ENCODE measurements at regions not wholly inside any gene's neighbourhood (a gene's known extent, or its start where the extent isn't known, plus 50 kb on each side); places are given as distances from the start of the nearest gene placed in this dataset.

DNA sequence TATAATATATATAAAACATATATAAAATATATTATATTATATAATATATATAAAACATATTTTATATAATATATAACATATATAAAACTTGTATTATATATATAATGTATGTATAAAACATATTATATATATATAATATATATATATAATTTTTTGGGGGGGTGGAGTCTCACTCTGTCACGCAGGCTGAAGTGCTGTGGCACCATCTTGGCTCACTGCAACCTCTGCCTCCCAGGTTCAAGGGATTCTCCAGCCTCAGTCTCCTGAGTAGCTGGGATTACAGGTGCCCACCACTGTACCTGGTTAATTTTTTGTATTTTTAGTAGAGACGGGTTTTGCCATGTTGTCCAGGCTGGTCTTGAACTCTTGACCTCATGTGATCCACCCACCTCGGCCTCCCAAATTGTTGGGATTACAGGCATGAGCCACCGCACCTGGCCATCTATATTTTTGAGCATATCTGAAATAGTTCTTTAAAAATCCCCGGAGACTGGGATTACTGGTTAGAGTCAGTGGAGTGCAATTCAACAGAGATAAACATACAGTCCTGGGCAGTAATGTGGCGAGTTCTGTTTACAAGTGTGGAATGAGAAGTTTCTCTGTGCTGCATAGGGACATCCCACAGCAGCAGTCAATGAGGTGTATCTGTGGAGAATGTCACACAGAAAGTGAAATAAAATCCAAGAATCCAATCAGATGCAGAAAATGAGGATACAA is 208.4 kb downstream of the MYCN start:
- Histone ChIP-seq H3K18ac (ENCODE audit: extremely low read depth, low read length) (no peak overlapping the region), H3K4me1 (replicated peaks in 1 of 4; ENCODE audit: control insufficient read depth in 3 of 4, insufficient read depth in 4 of 4, low read length in 3 of 4) (no peaks in the 10 kb centered on the region), H3K9me3 (ENCODE audit: insufficient read depth in 2 of 2, low read depth in 1 of 2, low read length in 1 of 2) (no peaks in the 10 kb centered on the region), H3K79me1 (ENCODE audit: low read depth, low read length) (no peaks in the 10 kb centered on the region), H2BK120ac (replicated peaks; ENCODE audit: low read depth, low read length) (no peak overlapping the region), H3K36me3 (ENCODE audit: control insufficient read depth in 2 of 4, insufficient read depth in 4 of 4, low read length in 3 of 4) (no peaks in the 10 kb centered on the region), H3K27ac (ENCODE audit: low read depth, low read length) (no peak overlapping the region), H3K14ac (ENCODE audit: insufficient read length) (no peak overlapping the region), H4K5ac (ENCODE audit: insufficient read length, low read depth, low read length) (no peak overlapping the region), H3K79me2 (ENCODE audit: control insufficient read depth in 1 of 2, insufficient read depth in 2 of 2, low read length in 2 of 2) (no peaks in the 10 kb centered on the region), H2BK5ac (ENCODE audit: low read depth, low read length) (no peak overlapping the region), H2AFZ (ENCODE audit: low read length) (no peak overlapping the region), H4K20me1 (replicated peaks in 1 of 2; ENCODE audit: control insufficient read depth in 1 of 2, insufficient read depth in 2 of 2, low read length in 2 of 2) (no peaks in the 10 kb centered on the region), H2BK12ac (ENCODE audit: low read depth, low read length) (no peak overlapping the region), H3K56ac (replicated peaks; ENCODE audit: insufficient read length, low read depth, low read length) (no peak overlapping the region), H3K9ac (replicated peaks in 1 of 4; ENCODE audit: extremely low read depth in 1 of 4, low read depth in 3 of 4, low read length in 3 of 4) (no peak overlapping the region), H2BK20ac (ENCODE audit: low read length) (no peak overlapping the region), H2BK15ac (ENCODE audit: low read length) (no peak overlapping the region), H3K23ac (ENCODE audit: insufficient read length) (no peak overlapping the region), H4K91ac (replicated peaks; ENCODE audit: insufficient read length, low read length) (no peak overlapping the region), H4K8ac (ENCODE audit: extremely low read depth, insufficient read depth, low read length) (no peak overlapping the region), H3K4me3 (ENCODE audit: extremely low read depth in 1 of 4, insufficient read depth in 2 of 4, low read depth in 3 of 4, low read length in 4 of 4) (no peak overlapping the region), H3K27me3 (replicated peaks in 1 of 4; ENCODE audit: control insufficient read depth in 3 of 4, extremely low read depth in 1 of 4, insufficient read depth in 3 of 4, low read length in 3 of 4) (no peaks in the 10 kb centered on the region), H3K4ac (replicated peaks; ENCODE audit: insufficient read length, low read depth, low read length) (no peak overlapping the region), H3K4me2 (ENCODE audit: insufficient read depth in 1 of 2, low read depth in 2 of 2, low read length in 2 of 2) (no peak overlapping the region), H2AK5ac (ENCODE audit: low read depth, low read length) (no peak overlapping the region), H3K23me2 (ENCODE audit: low read depth, low read length) (no peaks in the 10 kb centered on the region)
- POLR2A ChIA-PET (ENCODE audit: partially characterized antibody), result no interaction called here
- CTCF ChIA-PET (ENCODE audit: partially characterized antibody), result interaction anchor here (1.1 to 1.8 kb wide), 3 partner anchors 33 to 134 kb away, joined by 3 to 7 read pairs (median 4); no protein-coding TSS in a partner anchor
- FAIRE-seq (no peak), DNase-seq (ENCODE audit: low read depth in 1 of 2, low spot score in 2 of 2) (peak in 1 of 2 experiments; percentile 27)
- WGBS, 2 experiments (ENCODE audit: extremely low coverage in 1 of 2, insufficient coverage in 1 of 2, insufficient read length in 1 of 2, insufficient replicate concordance in 2 of 2, low coverage in 1 of 2, low lambda C conversion rate in 2 of 2, missing lambda C conversion rate in 1 of 2), result 93% methylated on average over 6 of the region's 6 CpGs; no CpG with 5 or more reads in 1 of the 2 experiments
- no peak for TF ChIP-seq JUND (IDR thresholded peaks at IDR 0.05; ENCODE audit: low read length)
- no peak for TF ChIP-seq HDAC2 (IDR thresholded peaks at IDR 0.05; ENCODE audit: borderline replicate concordance in 1 of 2, low read depth in 2 of 2, low read length in 2 of 2)
- TF ChIP-seq RFX5 (IDR thresholded peaks at IDR 0.05; ENCODE audit: borderline replicate concordance, low read depth, low read length), result no peak
- TF ChIP-seq ASH2L (IDR thresholded peaks at IDR 0.05; ENCODE audit: low read length), result no peak
- TF ChIP-seq, protein P1, sequence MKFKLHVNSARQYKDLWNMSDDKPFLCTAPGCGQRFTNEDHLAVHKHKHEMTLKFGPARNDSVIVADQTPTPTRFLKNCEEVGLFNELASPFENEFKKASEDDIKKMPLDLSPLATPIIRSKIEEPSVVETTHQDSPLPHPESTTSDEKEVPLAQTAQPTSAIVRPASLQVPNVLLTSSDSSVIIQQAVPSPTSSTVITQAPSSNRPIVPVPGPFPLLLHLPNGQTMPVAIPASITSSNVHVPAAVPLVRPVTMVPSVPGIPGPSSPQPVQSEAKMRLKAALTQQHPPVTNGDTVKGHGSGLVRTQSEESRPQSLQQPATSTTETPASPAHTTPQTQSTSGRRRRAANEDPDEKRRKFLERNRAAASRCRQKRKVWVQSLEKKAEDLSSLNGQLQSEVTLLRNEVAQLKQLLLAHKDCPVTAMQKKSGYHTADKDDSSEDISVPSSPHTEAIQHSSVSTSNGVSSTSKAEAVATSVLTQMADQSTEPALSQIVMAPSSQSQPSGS (IDR thresholded peaks at IDR 0.05; ENCODE audit: low read length), result no peak
- TF ChIP-seq JUN (IDR thresholded peaks at IDR 0.05; ENCODE audit: low read depth, low read length), result no peak
- TF ChIP-seq KDM5A (IDR thresholded peaks at IDR 0.05; ENCODE audit: low read length), result no peak
- TF ChIP-seq NRF1 (IDR thresholded peaks at IDR 0.05; ENCODE audit: low read depth, low read length), result no peak
- no peak for TF ChIP-seq BACH1 (IDR thresholded peaks at IDR 0.05; ENCODE audit: low read length)
- TF ChIP-seq GTF2F1 (IDR thresholded peaks at IDR 0.05; ENCODE audit: borderline replicate concordance, low read depth, low read length), result no peak
- TF ChIP-seq, protein P2, sequence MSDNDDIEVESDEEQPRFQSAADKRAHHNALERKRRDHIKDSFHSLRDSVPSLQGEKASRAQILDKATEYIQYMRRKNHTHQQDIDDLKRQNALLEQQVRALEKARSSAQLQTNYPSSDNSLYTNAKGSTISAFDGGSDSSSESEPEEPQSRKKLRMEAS (IDR thresholded peaks at IDR 0.05), result no peak
- no peak for TF ChIP-seq TAF7 (optimal IDR thresholded peaks at IDR 0.05; ENCODE audit: borderline replicate concordance, low read depth, low read length)

Data from H1 (cell line).